ENCODE measurements at regions not wholly inside any gene's neighbourhood (a gene's known extent, or its start where the extent isn't known, plus 50 kb on each side); places are given as distances from the start of the nearest gene placed in this dataset.
A peak's percentile ranks its signal among the peaks of the same experiment; 100 is the strongest.
"Not testable (repeated sequence)": the region's sequence is repeated elsewhere in the genome, so short reads cannot be mapped to it uniquely, and the experiment has no call there.

GRCh38 chr1:189158155-189158554 lies 1319.5 kb downstream of the BRINP3 start:
- no peak for DNase-seq

GRCh38 chr1:189175889-189176288 lies 1301.8 kb downstream of the BRINP3 start:
- DNase-seq: no peak

GRCh38 chr1:189180057-189180456 lies 1297.6 kb downstream of the BRINP3 start:
- no peak for DNase-seq

- peak; percentile 21 for DNase-seq
These were observed 1292.6 kb downstream of the BRINP3 start for GRCh38 chr1:189185097-189185496.

GRCh38 chr1:189192741-189193520 lies 1284.7 kb downstream of the BRINP3 start:
- no peak for DNase-seq

GRCh38 chr1:189205863-189206262 lies 1271.8 kb downstream of the BRINP3 start:
- peak; percentile 21 for DNase-seq

- no peak for DNase-seq
These were observed 1271.0 kb downstream of the BRINP3 start for GRCh38 chr1:189206617-189207016.

GRCh38 chr1:189211742-189212141 lies 1265.9 kb downstream of the BRINP3 start:
- DNase-seq: peak; percentile 43

- no peak for DNase-seq
These were observed 1265.1 kb downstream of the BRINP3 start for GRCh38 chr1:189212606-189213005.

GRCh38 chr1:189216886-189217285 lies 1260.8 kb downstream of the BRINP3 start:
- DNase-seq: no peak

- DNase-seq: no peak
These were observed 1260.0 kb downstream of the BRINP3 start for GRCh38 chr1:189217646-189218045.

- peak; percentile 1 for DNase-seq
These were observed 1256.9 kb downstream of the BRINP3 start for GRCh38 chr1:189220750-189221149.

GRCh38 chr1:189225794-189226145 lies 1251.9 kb downstream of the BRINP3 start:
- DNase-seq: not testable (repeated sequence)

- no peak for DNase-seq
These were observed 1250.9 kb downstream of the BRINP3 start for GRCh38 chr1:189226779-189227178.

- no peak for DNase-seq
These were observed 1240.7 kb downstream of the BRINP3 start for GRCh38 chr1:189237008-189237407.

GRCh38 chr1:189253601-189254350 lies 1223.9 kb downstream of the BRINP3 start:
- no peak for DNase-seq

GRCh38 chr1:189261128-189261527 lies 1216.5 kb downstream of the BRINP3 start:
- not testable (repeated sequence) for DNase-seq

GRCh38 chr1:189269011-189269410 lies 1208.7 kb downstream of the BRINP3 start:
- no peak for DNase-seq

GRCh38 chr1:189274267-189274666 lies 1203.4 kb downstream of the BRINP3 start:
- no peak for DNase-seq

GRCh38 chr1:189275796-189276195 lies 1201.9 kb downstream of the BRINP3 start:
- peak; percentile 42 for DNase-seq

GRCh38 chr1:189289346-189289745 lies 1188.3 kb downstream of the BRINP3 start:
- no peak for DNase-seq

GRCh38 chr1:189301235-189301634 lies 1176.4 kb downstream of the BRINP3 start:
- DNase-seq: no peak

- DNase-seq: no peak
These were observed 1172.4 kb downstream of the BRINP3 start for GRCh38 chr1:189305279-189305678.

- DNase-seq: no peak
These were observed 1165.7 kb downstream of the BRINP3 start for GRCh38 chr1:189311915-189312314.
